GM23338 (cell line): ENCODE measurements at regions not wholly inside any gene's neighbourhood (a gene's known extent, or its start where the extent isn't known, plus 50 kb on each side); places are given as distances from the start of the nearest gene placed in this dataset.
"Not testable (repeated sequence)": the region's sequence is repeated elsewhere in the genome, so short reads cannot be mapped to it uniquely, and the experiment has no call there.

ENCODE experiments used
- ATAC-seq: fragments of 200-7000 bp; cut with Tn5 transposase; 3 replicates; pipeline ENCODE4 v1.9.1; 2020
- DNase-seq: peaks from one replicate; pipeline ENCODE4 v3.0.0-alpha.2; 2015; ENCODE audit warnings: low spot score
- H2AFZ ChIP-seq: fragments of 200-600 bp; sonication (generic); 2 replicates; pipeline ENCODE4 v1.8.0; 2016; ENCODE audit warnings: antibody characterized with exemption, mild to moderate bottlenecking, moderate library complexity
- H3F3A ChIP-seq: fragments of 200-600 bp; sonication (generic); replicated peaks from 2 replicates; pipeline ENCODE4 v1.8.0; 2017; ENCODE audit warnings: antibody characterized with exemption, mixed run types, low read depth
- H3K27ac ChIP-seq: fragments of 200-600 bp; sonication (generic); 2 replicates; pipeline ENCODE4 v1.6.1; 2016; ENCODE audit warnings: low read depth
- H3K27me3 ChIP-seq: fragments of 200-600 bp; sonication (generic); 2 replicates; pipeline ENCODE4 v1.8.0; 2016; ENCODE audit warnings: mild to moderate bottlenecking, mixed run types, moderate library complexity; ENCODE audit not compliant: insufficient read depth
- H3K36me3 ChIP-seq: fragments of 200-600 bp; sonication (generic); 2 replicates; pipeline ENCODE4 v1.8.0; 2016; ENCODE audit warnings: mild to moderate bottlenecking; ENCODE audit not compliant: insufficient read depth
- H3K4me1 ChIP-seq: fragments of 200-600 bp; sonication (generic); 2 replicates; pipeline ENCODE4 v1.8.0; 2016; ENCODE audit warnings: mild to moderate bottlenecking, moderate library complexity; ENCODE audit not compliant: insufficient read depth
- H3K4me2 ChIP-seq: fragments of 200-600 bp; sonication (generic); 2 replicates; pipeline ENCODE4 v1.7.1; 2017; ENCODE audit warnings: mixed run types
- H3K4me3 ChIP-seq: fragments of 200-600 bp; sonication (generic); 2 replicates; pipeline ENCODE4 v1.6.1; 2016; ENCODE audit warnings: mixed run types
- H3K79me2 ChIP-seq: fragments of 200-600 bp; sonication (generic); replicated peaks from 2 replicates; pipeline ENCODE4 v1.8.0; 2017; ENCODE audit warnings: mild to moderate bottlenecking; ENCODE audit not compliant: insufficient read depth
- H3K9me2 ChIP-seq: fragments of 200-600 bp; sonication (generic); 2 replicates; pipeline ENCODE4 v1.8.0; 2017; ENCODE audit not compliant: insufficient read depth
- H4K20me1 ChIP-seq: fragments of 200-600 bp; sonication (generic); replicated peaks from 2 replicates; pipeline ENCODE4 v1.8.0; 2017; ENCODE audit warnings: mild to moderate bottlenecking; ENCODE audit not compliant: insufficient read depth
- H3K27ac Mint-ChIP-seq: 2 replicates; pipeline ENCODE4 v1.8.0; 2020; ENCODE audit warnings: inconsistent platforms, mild to moderate bottlenecking, moderate library complexity, mixed read lengths
- H3K27me3 Mint-ChIP-seq: 3 replicates; pipeline ENCODE4 v1.8.0; 2022; ENCODE audit warnings: low read depth, mild to moderate bottlenecking, moderate library complexity, mixed read lengths, inconsistent platforms; ENCODE audit not compliant: insufficient read depth, poor library complexity
- H3K36me3 Mint-ChIP-seq: 3 replicates; pipeline ENCODE4 v1.8.0; 2021; ENCODE audit warnings: low read depth, mild to moderate bottlenecking, inconsistent platforms, moderate library complexity, mixed read lengths
- H3K4me1 Mint-ChIP-seq: 3 replicates; pipeline ENCODE4 v1.8.0; 2020; ENCODE audit warnings: mild to moderate bottlenecking, inconsistent platforms, mixed read lengths
- H3K4me3 Mint-ChIP-seq: 3 replicates; pipeline ENCODE4 v1.8.0; 2021; ENCODE audit warnings: moderate library complexity, mild to moderate bottlenecking, inconsistent platforms, mixed read lengths
- H3K9me3 Mint-ChIP-seq: 3 replicates; pipeline ENCODE4 v1.8.0; 2020; ENCODE audit warnings: moderate library complexity, mild to moderate bottlenecking, inconsistent platforms, mixed read lengths
- CREB1 ChIP-seq: fragments of 250-450 bp; sonication (Bioruptor Pico); IDR thresholded peaks from 2 replicates; pipeline ENCODE4 v1.5.0; 2020; ENCODE audit warnings: low read depth, mild to moderate bottlenecking, moderate library complexity
- CTCF ChIP-seq, 2 experiments: fragments of 200-600 bp in 1 of 2; sonication (generic) in 1 of 2; conservative IDR thresholded peaks; 2 replicates each; pipeline versions ENCODE4 v1.5.1 to v1.6.1; 2016 to 2017; ENCODE audit warnings: antibody characterized with exemption in 2 of 2, low read depth in 2 of 2, mild to moderate bottlenecking in 2 of 2, moderate library complexity in 1 of 2
- ETS1 ChIP-seq: IDR thresholded peaks from 2 replicates; pipeline ENCODE4 v1.6.1; 2016; ENCODE audit warnings: antibody characterized with exemption
- EZH2 ChIP-seq: fragments of 200-600 bp; sonication (generic); IDR thresholded peaks from one replicate; pipeline ENCODE4 v1.8.0; 2017; ENCODE audit warnings: antibody characterized with exemption, mild to moderate bottlenecking, low read depth; ENCODE audit not compliant: unreplicated experiment
- EZH2phosphoT487 ChIP-seq: fragments of 200-600 bp; sonication (generic); IDR thresholded peaks from one replicate; pipeline ENCODE4 v1.8.1; 2018; ENCODE audit warnings: antibody characterized with exemption; ENCODE audit not compliant: unreplicated experiment
- JUNB ChIP-seq: IDR thresholded peaks from one replicate; pipeline ENCODE4 v1.6.1; 2016; ENCODE audit warnings: antibody characterized with exemption; ENCODE audit not compliant: unreplicated experiment
- NANOG ChIP-seq: IDR thresholded peaks from 2 replicates; pipeline ENCODE4 v1.6.1; 2016; ENCODE audit warnings: antibody characterized with exemption, borderline replicate concordance
- POLR2AphosphoS5 ChIP-seq: IDR thresholded peaks from 2 replicates; pipeline ENCODE4 v1.6.1; 2016; ENCODE audit warnings: antibody characterized with exemption, low read depth
- STAT1 ChIP-seq: IDR thresholded peaks from one replicate; pipeline ENCODE4 v1.6.1; 2016; ENCODE audit warnings: antibody characterized with exemption; ENCODE audit not compliant: unreplicated experiment
- ZNF114 ChIP-seq: fragments of 250-450 bp; sonication (Bioruptor Pico); IDR thresholded peaks from 2 replicates; pipeline ENCODE4 v1.5.0; 2020; ENCODE audit warnings: mild to moderate bottlenecking, moderate library complexity
- ZNF331 ChIP-seq: fragments of 250-450 bp; sonication (Bioruptor Pico); IDR thresholded peaks from 2 replicates; pipeline ENCODE4 v1.5.0; 2020; ENCODE audit warnings: low read depth, mild to moderate bottlenecking, moderate library complexity
- ZNF462 ChIP-seq: fragments of 250-450 bp; sonication (Bioruptor Pico); IDR thresholded peaks from 2 replicates; pipeline ENCODE4 v1.5.0; 2020; ENCODE audit warnings: mild to moderate bottlenecking, moderate library complexity

- TF ChIP-seq POLR2AphosphoS5 (no peak), CREB1 (no peak), ZNF331 (CRISPR knock-in tag) (no peak), ETS1 (no peak), JUNB (no peak), EZH2 (no peak), ZNF462 (no peak), CTCF (conservative IDR thresholded peaks at IDR 0.05; ENCODE audit: low read depth in 2 of 2) (no peak), STAT1 (no peak), NANOG (no peak), ZNF114 (no peak), EZH2phosphoT487 (no peak)
- no peak overlapping the region for H3K4me2 ChIP-seq
- peaks cover 13% of the 10 kb centered on the region for H3K79me2 ChIP-seq
- H3F3A ChIP-seq = no peaks in the 10 kb centered on the region
- DNase-seq (no peak), ATAC-seq (no peak)
- H3K27me3 Mint-ChIP-seq = peaks cover 2% of the 10 kb centered on the region
- peaks cover 5% of the 10 kb centered on the region; the same call in 1 of the 2 replicates for H3K4me1 ChIP-seq
- H3K27me3 ChIP-seq = no peaks in the 10 kb centered on the region
- H4K20me1 ChIP-seq = no peaks in the 10 kb centered on the region
- no peak overlapping the region for H3K27ac Mint-ChIP-seq
- no peaks in the 10 kb centered on the region for H3K36me3 ChIP-seq
- no peak overlapping the region for H3K4me3 ChIP-seq
- H3K36me3 Mint-ChIP-seq = peaks cover 24% of the 10 kb centered on the region
- H3K4me3 Mint-ChIP-seq = no peak overlapping the region
- no peak overlapping the region for H3K27ac ChIP-seq
- no peaks in the 10 kb centered on the region for H3K9me2 ChIP-seq
- H2AFZ ChIP-seq = no peak overlapping the region
- H3K4me1 Mint-ChIP-seq = peaks cover 3% of the 10 kb centered on the region; the same call in 1 of the 3 replicates
- H3K9me3 Mint-ChIP-seq = peaks cover 24% of the 10 kb centered on the region
Observed at GRCh38 chr2:77590298-77590917, 68.2 kb upstream of the LRRTM4 start.

- DNase-seq = peak; percentile 45
- peaks cover 24% of the 10 kb centered on the region for H3K36me3 Mint-ChIP-seq
- H3F3A ChIP-seq, H4K20me1 ChIP-seq, H3K27me3 Mint-ChIP-seq, H3K4me1 ChIP-seq, H3K9me2 ChIP-seq, ATAC-seq, H3K27me3 ChIP-seq, H3K4me1 Mint-ChIP-seq, H3K36me3 ChIP-seq: not testable (repeated sequence)
- Histone ChIP-seq H3K4me2 (peak overlapping the region; percentile 75), H3K79me2 (peaks cover 13% of the 10 kb centered on the region), H3K27ac (peak overlapping the region; percentile 90), H2AFZ (peak overlapping the region; percentile 80), H3K4me3 (peak overlapping the region; percentile 60)
- H3K9me3 Mint-ChIP-seq = peaks cover 24% of the 10 kb centered on the region
- H3K4me3 Mint-ChIP-seq = peak overlapping the region; percentile 43; the same call in 2 of the 3 replicates
- 0 out of 2 replicates have a peak overlapping the region, but pooled peaks have one; percentile 36 for H3K27ac Mint-ChIP-seq
Observed at GRCh38 chr2:77592955-77593354, 70.8 kb upstream of the LRRTM4 start.
